ENCODE measurements at regions not wholly inside any gene's neighbourhood (a gene's known extent, or its start where the extent isn't known, plus 50 kb on each side); places are given as distances from the start of the nearest gene placed in this dataset.

DNA sequence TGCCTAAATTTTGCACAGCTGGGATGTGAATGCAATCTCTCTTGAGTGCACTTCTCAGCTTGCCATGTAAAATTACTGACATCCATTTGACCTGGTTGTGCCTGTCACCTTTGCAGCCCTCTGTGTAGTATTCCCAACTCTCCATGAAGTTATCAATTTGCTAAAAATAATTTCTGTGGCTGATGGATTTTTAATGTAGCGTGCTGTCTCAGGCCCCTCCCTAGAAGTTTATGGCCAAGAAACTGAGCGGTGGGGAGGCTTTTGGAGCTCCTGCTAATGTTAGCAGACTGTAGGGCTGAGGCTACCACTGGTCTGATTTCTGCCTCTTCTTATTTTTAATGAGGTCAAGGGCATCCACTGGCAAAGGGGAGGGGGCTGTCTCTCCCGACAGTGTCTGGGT, 577.0 kb upstream of the DPP6 start:
- POLR2A ChIA-PET (ENCODE audit: low non-redundant PET): no interaction called here
- DNase-seq (ENCODE audit: low spot score): no peak
- no peaks in the 10 kb centered on the region for H3K36me3 ChIP-seq (ENCODE audit: insufficient read depth, low read length, poor library complexity, severe bottlenecking)
- H3K27me3 ChIP-seq (replicated peaks; ENCODE audit: insufficient read depth, low read depth, low read length, poor library complexity): no peaks in the 10 kb centered on the region
- CTCF ChIA-PET: no interaction called here
- H3K27ac ChIP-seq (ENCODE audit: low read depth, low read length, poor library complexity, severe bottlenecking): no peak overlapping the region
- H3K4me3 ChIP-seq (ENCODE audit: low read depth, low read length, poor library complexity, severe bottlenecking): no peak overlapping the region
- H3K4me1 ChIP-seq (ENCODE audit: insufficient read depth, low read length, poor library complexity, severe bottlenecking): no peaks in the 10 kb centered on the region
- TF ChIP-seq, protein P1, sequence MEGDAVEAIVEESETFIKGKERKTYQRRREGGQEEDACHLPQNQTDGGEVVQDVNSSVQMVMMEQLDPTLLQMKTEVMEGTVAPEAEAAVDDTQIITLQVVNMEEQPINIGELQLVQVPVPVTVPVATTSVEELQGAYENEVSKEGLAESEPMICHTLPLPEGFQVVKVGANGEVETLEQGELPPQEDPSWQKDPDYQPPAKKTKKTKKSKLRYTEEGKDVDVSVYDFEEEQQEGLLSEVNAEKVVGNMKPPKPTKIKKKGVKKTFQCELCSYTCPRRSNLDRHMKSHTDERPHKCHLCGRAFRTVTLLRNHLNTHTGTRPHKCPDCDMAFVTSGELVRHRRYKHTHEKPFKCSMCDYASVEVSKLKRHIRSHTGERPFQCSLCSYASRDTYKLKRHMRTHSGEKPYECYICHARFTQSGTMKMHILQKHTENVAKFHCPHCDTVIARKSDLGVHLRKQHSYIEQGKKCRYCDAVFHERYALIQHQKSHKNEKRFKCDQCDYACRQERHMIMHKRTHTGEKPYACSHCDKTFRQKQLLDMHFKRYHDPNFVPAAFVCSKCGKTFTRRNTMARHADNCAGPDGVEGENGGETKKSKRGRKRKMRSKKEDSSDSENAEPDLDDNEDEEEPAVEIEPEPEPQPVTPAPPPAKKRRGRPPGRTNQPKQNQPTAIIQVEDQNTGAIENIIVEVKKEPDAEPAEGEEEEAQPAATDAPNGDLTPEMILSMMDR (conservative IDR thresholded peaks at IDR 0.05; ENCODE audit: low read depth, low read length): no peak
- no peak for TF ChIP-seq EZH2 (IDR thresholded peaks at IDR 0.05; ENCODE audit: borderline replicate concordance, low read depth, low read length, poor library complexity, severe bottlenecking)
- no TSS peak for BruUV-seq (replicated peaks)
- peaks cover 23% of the 10 kb centered on the region for H3K9me3 ChIP-seq (ENCODE audit: low read depth, low read length, poor library complexity, severe bottlenecking)
- intact Hi-C loops (cut with micrococcal nuclease; ENCODE audit: unreplicated experiment): no loop called here

DNA sequence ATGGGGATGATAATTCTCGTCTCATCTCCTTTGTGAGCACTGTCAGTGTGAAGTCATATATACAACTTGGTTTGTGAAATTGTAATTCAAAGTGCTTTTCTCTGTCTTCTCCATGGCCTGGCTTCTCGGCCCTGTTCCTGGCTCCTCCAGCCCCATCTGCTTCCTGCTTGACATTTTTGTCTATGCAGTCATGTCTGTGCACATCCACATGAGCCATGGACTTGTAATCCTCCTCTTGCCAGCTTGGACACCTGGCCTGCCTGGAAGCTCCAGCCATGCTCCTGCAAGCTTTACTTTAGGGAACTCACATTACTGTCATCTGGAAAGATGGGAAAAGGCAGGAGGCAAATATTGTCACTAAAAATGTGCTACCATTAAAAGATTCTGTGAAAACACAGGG, 576.0 kb upstream of the DPP6 start:
- H3K4me3 ChIP-seq (ENCODE audit: low read depth, low read length, poor library complexity, severe bottlenecking): no peak overlapping the region
- no peaks in the 10 kb centered on the region for H3K4me1 ChIP-seq (ENCODE audit: insufficient read depth, low read length, poor library complexity, severe bottlenecking)
- ChIA-PET POLR2A (ENCODE audit: low non-redundant PET) (no interaction called here), CTCF (no interaction called here)
- DNase-seq (ENCODE audit: low spot score): no peak
- no peak overlapping the region for H3K27ac ChIP-seq (ENCODE audit: low read depth, low read length, poor library complexity, severe bottlenecking)
- no peaks in the 10 kb centered on the region for H3K36me3 ChIP-seq (ENCODE audit: insufficient read depth, low read length, poor library complexity, severe bottlenecking)
- TF ChIP-seq, protein P1 (conservative IDR thresholded peaks at IDR 0.05; ENCODE audit: low read depth, low read length): no peak
- TF ChIP-seq EZH2 (IDR thresholded peaks at IDR 0.05; ENCODE audit: borderline replicate concordance, low read depth, low read length, poor library complexity, severe bottlenecking): no peak
- BruUV-seq (replicated peaks): no TSS peak
- no peaks in the 10 kb centered on the region for H3K27me3 ChIP-seq (replicated peaks; ENCODE audit: insufficient read depth, low read depth, low read length, poor library complexity)
- intact Hi-C loops (cut with micrococcal nuclease; ENCODE audit: unreplicated experiment): no loop called here
- peaks cover 20% of the 10 kb centered on the region for H3K9me3 ChIP-seq (ENCODE audit: low read depth, low read length, poor library complexity, severe bottlenecking)

DNA sequence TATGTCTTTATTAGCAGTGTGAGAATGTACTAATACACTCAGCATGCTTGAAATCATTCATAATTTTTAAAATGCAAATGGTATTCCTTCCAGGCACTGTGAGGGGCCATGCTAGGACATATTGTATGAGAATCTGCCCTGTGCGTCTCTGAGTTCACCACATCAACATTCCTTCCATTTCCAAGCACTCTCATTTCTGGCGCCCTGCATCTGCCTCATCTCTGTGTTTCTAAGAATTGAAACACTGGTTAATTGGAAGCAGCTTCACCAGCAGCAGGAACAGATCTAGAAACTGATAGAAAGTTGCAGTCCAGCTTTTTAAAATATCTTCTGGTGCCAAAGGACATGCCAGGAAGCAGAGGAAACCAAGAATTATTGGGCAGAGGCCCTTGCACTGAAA, 555.9 kb upstream of the DPP6 start:
- TF ChIP-seq, protein P1 (conservative IDR thresholded peaks at IDR 0.05; ENCODE audit: low read depth, low read length): no peak
- TF ChIP-seq EZH2 (IDR thresholded peaks at IDR 0.05; ENCODE audit: borderline replicate concordance, low read depth, low read length, poor library complexity, severe bottlenecking): no peak
- BruUV-seq (replicated peaks): no TSS peak

More for the DNA sequence above, 555.9 kb upstream of the DPP6 start:
- no peaks in the 10 kb centered on the region for H3K27me3 ChIP-seq (replicated peaks; ENCODE audit: insufficient read depth, low read depth, low read length, poor library complexity)
- no peak overlapping the region for H3K4me3 ChIP-seq (ENCODE audit: low read depth, low read length, poor library complexity, severe bottlenecking)
- POLR2A ChIA-PET (ENCODE audit: low non-redundant PET): no interaction called here
- intact Hi-C loops (cut with micrococcal nuclease; ENCODE audit: unreplicated experiment): no loop called here
- H3K9me3 ChIP-seq (ENCODE audit: low read depth, low read length, poor library complexity, severe bottlenecking): peaks cover 15% of the 10 kb centered on the region
- H3K36me3 ChIP-seq (ENCODE audit: insufficient read depth, low read length, poor library complexity, severe bottlenecking): no peaks in the 10 kb centered on the region
- no peak for DNase-seq (ENCODE audit: low spot score)
- H3K27ac ChIP-seq (ENCODE audit: low read depth, low read length, poor library complexity, severe bottlenecking): no peak overlapping the region
- H3K4me1 ChIP-seq (ENCODE audit: insufficient read depth, low read length, poor library complexity, severe bottlenecking): no peaks in the 10 kb centered on the region
- CTCF ChIA-PET: no interaction called here

Measured in A673 (cell line).